Upper lobe of left lung (tissue), 6 donors: ENCODE measurements at regions not wholly inside any gene's neighbourhood (a gene's known extent, or its start where the extent isn't known, plus 50 kb on each side); places are given as distances from the start of the nearest gene placed in this dataset.

Source experiments
- ATAC-seq, 2 donors: fragments of 200-7000 bp; cut with Tn5 transposase; one replicate each; pipeline ENCODE4 v1.9.1; 2022; ENCODE audit warnings: mild to moderate bottlenecking in 2 of 2, moderate library complexity in 2 of 2; ENCODE audit not compliant: low FRiP score in 2 of 2
- DNase-seq, 2 donors: peaks; one replicate each; pipeline ENCODE4 v3.0.0-alpha.2; 2019 to 2020
- H3K27ac ChIP-seq, 4 donors: fragments of 200-600 bp; sonication (generic); one replicate each; pipeline ENCODE4 v1.5.1; 2016 to 2019
- H3K27me3 ChIP-seq, 4 donors: fragments of 200-600 bp; sonication (generic); one replicate each; pipeline ENCODE4 v1.5.1; 2017 to 2019
- H3K36me3 ChIP-seq, 4 donors: fragments of 200-600 bp; sonication (generic); one replicate each; pipeline ENCODE4 v1.5.1; 2016 to 2019
- H3K4me1 ChIP-seq, 4 donors: fragments of 200-600 bp; sonication (generic); one replicate each; pipeline ENCODE4 v1.5.1; 2018 to 2019
- H3K4me3 ChIP-seq, 4 donors: fragments of 200-600 bp; sonication (generic); one replicate each; pipeline ENCODE4 v1.5.1; 2017 to 2019; ENCODE audit warnings: mild to moderate bottlenecking in 2 of 4, moderate library complexity in 1 of 4
- H3K9me3 ChIP-seq, 4 donors: fragments of 200-600 bp; sonication (generic); one replicate each; pipeline ENCODE4 v1.5.1; 2018 to 2019
- CTCF ChIP-seq, 6 experiments: fragments of 450-650 bp in 4 of 6; fragments of 200-600 bp in 2 of 6; sonication (generic) in 2 of 6; IDR thresholded peaks; one replicate each; pipeline ENCODE4 v1.5.1; 2016 to 2019; ENCODE audit warnings: antibody characterized with exemption in 6 of 6
- EP300 ChIP-seq, 4 donors: sonication (generic); formaldehyde crosslinking; IDR thresholded peaks; one replicate each; pipeline ENCODE4 v1.5.1; 2017; ENCODE audit warnings: antibody characterized with exemption in 4 of 4, control low read depth in 2 of 4
- POLR2A ChIP-seq, 4 donors: fragments of 450-650 bp; IDR thresholded peaks; one replicate each; pipeline ENCODE4 v1.5.1; 2016 to 2017; ENCODE audit warnings: antibody characterized with exemption in 4 of 4, mild to moderate bottlenecking in 2 of 4
- POLR2AphosphoS5 ChIP-seq, 2 donors: sonication (generic); formaldehyde crosslinking; IDR thresholded peaks; one replicate each; pipeline ENCODE4 v1.5.1; 2017; ENCODE audit warnings: antibody characterized with exemption in 2 of 2
- WGBS, 2 donors: methylation state at CpG; one replicate each; pipeline ENCODE4 v1.1.5; 2017 to 2018; 5-methylcytosine and 5-hydroxymethylcytosine counted together
- donor health status: DM: no; HTN: no; CAD: no; lungs with moderate emphysema.
- donor health status: DM: no; HTN: yes; CAD: no; lungs with severe emphysema.

GRCh38 chr5:174189654-174190541 lies 144.4 kb downstream of the NSG2 start:
- Histone ChIP-seq H3K27me3 (no peaks in the 10 kb centered on the region), H3K36me3 (no peaks in the 10 kb centered on the region), H3K4me1 (no peaks in the 10 kb centered on the region), H3K27ac (no peak overlapping the region), H3K4me3 (no peak overlapping the region), H3K9me3 (no peaks in the 10 kb centered on the region)
- TF ChIP-seq POLR2AphosphoS5 (IDR thresholded peaks at IDR 0.05) (no peak), EP300 (IDR thresholded peaks at IDR 0.05) (no peak), CTCF (IDR thresholded peaks at IDR 0.05) (no peak), POLR2A (IDR thresholded peaks at IDR 0.05) (no peak)
- ATAC-seq (no peak), DNase-seq (peak in 1 of 2 donors; percentile 73)
- WGBS, 2 donors, result 48 to 63% methylated on average over 16 to 19 of the region's 19 CpGs

GRCh38 chr5:174191076-174191475 lies 145.6 kb downstream of the NSG2 start:
- Histone ChIP-seq H3K9me3 (no peaks in the 10 kb centered on the region), H3K36me3 (no peaks in the 10 kb centered on the region), H3K27ac (no peak overlapping the region), H3K4me1 (no peaks in the 10 kb centered on the region), H3K27me3 (no peaks in the 10 kb centered on the region), H3K4me3 (no peak overlapping the region)
- ATAC-seq (no peak), DNase-seq (no peak)
- TF ChIP-seq POLR2AphosphoS5 (IDR thresholded peaks at IDR 0.05) (no peak), EP300 (IDR thresholded peaks at IDR 0.05) (no peak), POLR2A (IDR thresholded peaks at IDR 0.05) (no peak), CTCF (IDR thresholded peaks at IDR 0.05) (no peak)
- WGBS, 2 donors, result 83 to 87% methylated on average over 4 of the region's 4 CpGs

- WGBS, 2 donors, result 74 to 83% methylated on average over 10 of the region's 10 CpGs
Measured at GRCh38 chr5:174191850-174192655, 146.5 kb downstream of the NSG2 start.

GRCh38 chr5:174192901-174193300 lies 147.4 kb downstream of the NSG2 start:
- H3K36me3 ChIP-seq, result no peaks in the 10 kb centered on the region
- H3K9me3 ChIP-seq, result no peaks in the 10 kb centered on the region
- DNase-seq, result no peak
- WGBS, 2 donors, result 87 to 88% methylated on average over 12 to 14 of the region's 14 CpGs
- no peaks in the 10 kb centered on the region for H3K4me1 ChIP-seq
- H3K27ac ChIP-seq, result no peak overlapping the region
- ATAC-seq, result no peak
- no peak overlapping the region for H3K4me3 ChIP-seq
- no peaks in the 10 kb centered on the region for H3K27me3 ChIP-seq
- TF ChIP-seq POLR2A (IDR thresholded peaks at IDR 0.05) (no peak), CTCF (IDR thresholded peaks at IDR 0.05) (no peak), POLR2AphosphoS5 (IDR thresholded peaks at IDR 0.05) (no peak), EP300 (IDR thresholded peaks at IDR 0.05) (no peak)

More at GRCh38 chr5:174191850-174192655, 146.5 kb downstream of the NSG2 start:
- Histone ChIP-seq H3K27me3 (no peaks in the 10 kb centered on the region), H3K9me3 (no peaks in the 10 kb centered on the region), H3K36me3 (no peaks in the 10 kb centered on the region), H3K27ac (no peak overlapping the region), H3K4me1 (no peaks in the 10 kb centered on the region), H3K4me3 (no peak overlapping the region)
- DNase-seq (no peak), ATAC-seq (no peak)
- TF ChIP-seq EP300 (IDR thresholded peaks at IDR 0.05) (no peak), CTCF (IDR thresholded peaks at IDR 0.05) (no peak), POLR2AphosphoS5 (IDR thresholded peaks at IDR 0.05) (no peak), POLR2A (IDR thresholded peaks at IDR 0.05) (no peak)
